A204.1 (cell line): ENCODE measurements at regions not wholly inside any gene's neighbourhood (a gene's known extent, or its start where the extent isn't known, plus 50 kb on each side); places are given as distances from the start of the nearest gene placed in this dataset.

Experiments
- FAIRE-seq: peaks from 2 replicates; lab custom pipeline; 2012; peaks lifted over from hg19 to GRCh38; lab: Jason Lieb, UNC

- FAIRE-seq = no peak
Measured at GRCh38 chr1:163657719-163658118, 336.0 kb downstream of the NUF2 start.

GRCh38 chr1:163661391-163661790 is 339.6 kb downstream of the NUF2 start:
- no peak for FAIRE-seq

- FAIRE-seq = no peak
Measured at GRCh38 chr1:163664671-163665335, 343.0 kb downstream of the NUF2 start.

GRCh38 chr1:163668472-163668871 is 346.7 kb downstream of the NUF2 start:
- FAIRE-seq = no peak

GRCh38 chr1:163670989-163671757 is 349.4 kb downstream of the NUF2 start:
- FAIRE-seq = no peak

DNA sequence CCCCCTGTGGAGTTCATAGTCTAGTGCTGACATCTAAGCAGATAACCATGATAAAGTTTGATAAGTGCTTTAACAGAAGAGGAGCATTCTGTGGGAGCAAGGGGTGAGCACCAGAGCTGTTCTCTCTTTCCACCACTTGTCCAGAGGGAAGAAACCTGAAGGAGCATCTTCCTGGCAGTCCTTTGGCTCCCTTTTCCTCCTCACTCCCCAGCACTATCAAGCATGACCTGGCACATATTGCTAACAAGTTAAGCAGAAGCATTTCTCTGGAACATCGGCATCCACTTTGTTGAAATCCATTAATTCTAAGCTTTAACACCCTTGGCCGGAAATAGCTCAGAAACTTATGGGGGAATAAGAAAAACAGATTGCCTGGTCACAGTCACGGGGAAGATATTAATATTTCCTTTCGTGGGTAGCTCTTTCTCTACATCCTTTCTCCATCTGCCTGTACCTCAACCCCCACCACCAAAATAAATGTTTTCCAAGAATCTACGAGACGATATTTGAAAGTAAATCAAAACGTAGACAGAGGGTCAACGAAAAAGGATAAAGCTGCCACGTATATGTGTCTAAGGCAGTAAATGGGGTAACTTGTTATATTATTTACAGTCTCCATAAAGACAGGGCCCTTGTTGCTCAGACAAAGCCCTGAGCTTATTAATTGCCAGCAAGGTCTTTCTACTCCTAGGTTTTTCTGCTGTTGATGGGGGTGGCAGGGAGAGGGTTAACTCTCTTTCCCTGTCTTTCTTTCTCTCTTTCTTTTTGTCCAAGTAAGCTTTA is 351.4 kb downstream of the NUF2 start:
- no peak for FAIRE-seq

- no peak for FAIRE-seq
Measured at GRCh38 chr1:163673759-163674151, 352.0 kb downstream of the NUF2 start.

DNA sequence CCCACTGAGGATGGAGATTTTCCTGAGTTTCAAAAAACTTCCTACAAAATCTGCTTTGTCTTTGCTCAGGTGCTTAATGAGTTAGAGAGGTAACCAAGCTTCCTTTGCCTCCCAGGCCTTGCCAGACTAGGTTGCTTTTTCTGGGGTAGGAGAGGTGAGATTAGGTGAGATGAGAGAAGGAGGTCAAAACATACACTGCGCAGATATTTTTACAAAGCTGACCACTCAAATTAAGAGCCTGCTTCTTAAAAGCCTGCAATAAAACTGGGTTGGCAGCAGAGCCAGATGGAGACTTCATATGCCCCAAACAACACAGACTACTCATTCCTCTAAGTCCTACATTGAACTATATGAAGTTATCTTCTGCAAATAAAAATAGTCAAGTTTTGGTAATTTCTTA is 352.5 kb downstream of the NUF2 start:
- FAIRE-seq = no peak

GRCh38 chr1:163684785-163685184 is 363.0 kb downstream of the NUF2 start:
- no peak for FAIRE-seq

DNA sequence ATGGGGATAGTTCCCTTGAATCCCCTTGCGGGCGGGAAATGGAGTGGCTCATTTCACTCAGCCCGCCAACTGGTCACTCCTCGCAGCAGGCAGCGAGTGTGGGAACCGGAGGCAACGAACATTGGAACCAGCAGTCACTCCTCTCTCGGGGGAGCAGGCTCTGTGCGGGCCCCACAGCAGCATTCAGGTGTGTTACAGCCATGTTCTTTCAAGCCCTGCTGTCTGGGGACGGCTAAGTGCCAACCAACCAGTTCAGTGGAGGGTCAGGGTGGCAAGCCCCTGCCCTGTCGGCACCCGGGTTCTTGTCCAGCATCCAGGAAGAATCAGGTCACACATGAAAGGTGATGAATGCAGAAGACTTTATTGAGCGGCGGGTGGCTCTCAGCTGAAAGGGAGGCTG is 370.5 kb downstream of the NUF2 start:
- FAIRE-seq = no peak

DNA sequence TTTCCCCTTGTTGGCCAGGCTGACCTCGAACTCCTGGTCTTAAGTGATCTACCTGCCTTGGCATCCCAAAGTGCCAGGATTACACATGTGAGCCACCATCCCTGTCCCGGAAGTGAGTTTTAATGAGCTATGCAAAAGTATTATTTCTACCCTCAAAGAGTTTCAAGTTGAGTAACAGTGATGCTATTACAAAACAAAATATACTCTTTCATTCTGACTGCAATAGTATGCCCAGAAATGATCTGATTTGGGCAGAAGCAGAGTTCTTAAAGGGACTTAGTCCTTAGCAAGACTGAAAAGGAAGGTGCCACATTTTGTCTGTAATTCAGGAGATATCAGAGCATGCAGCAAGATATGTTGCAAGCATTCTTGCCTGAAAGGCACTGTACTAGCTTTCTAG is 375.4 kb downstream of the NUF2 start:
- FAIRE-seq = no peak

- FAIRE-seq = no peak
Measured at GRCh38 chr1:163701783-163702374, 380.1 kb downstream of the NUF2 start.

GRCh38 chr1:163703794-163704193 is 382.0 kb downstream of the NUF2 start:
- FAIRE-seq = no peak

DNA sequence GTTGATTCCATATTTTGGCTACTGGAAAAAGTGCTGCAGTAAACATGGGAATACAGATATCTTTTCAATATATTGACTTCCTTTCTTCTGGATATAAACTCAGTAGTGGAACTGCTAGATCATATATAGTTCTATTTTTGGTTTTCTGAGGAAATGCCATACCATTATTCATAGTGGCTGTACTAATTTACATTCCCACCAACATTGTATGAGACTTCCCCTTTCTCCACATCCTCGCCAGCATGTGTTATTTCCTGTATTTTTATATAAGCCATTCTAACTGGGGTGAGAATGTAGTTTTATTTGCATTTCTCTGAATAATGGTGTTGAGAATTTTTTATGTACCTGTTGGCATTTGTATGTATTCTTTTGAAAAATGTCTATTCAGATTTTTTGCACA is 385.2 kb downstream of the NUF2 start:
- no peak for FAIRE-seq

GRCh38 chr1:163709636-163710035 is 387.9 kb downstream of the NUF2 start:
- FAIRE-seq = no peak

DNA sequence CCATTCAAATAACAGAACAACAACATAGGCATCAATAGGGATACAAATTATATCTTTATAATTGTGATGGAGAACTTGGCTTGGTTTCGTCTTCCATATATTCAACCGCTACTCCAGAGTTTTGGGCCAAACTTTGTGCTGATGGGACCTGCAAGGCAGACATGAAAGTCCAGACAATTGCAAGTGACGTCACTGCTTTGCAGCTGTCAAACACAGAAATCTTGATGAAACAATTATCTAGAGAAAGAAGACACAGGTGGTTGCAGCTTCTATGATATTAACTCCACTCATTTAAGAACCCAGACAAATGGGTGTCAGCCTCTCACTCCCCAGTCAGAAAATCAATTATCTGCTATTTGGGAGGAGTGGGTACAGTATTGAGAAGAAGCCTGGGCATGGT is 390.6 kb downstream of the NUF2 start:
- no peak for FAIRE-seq

DNA sequence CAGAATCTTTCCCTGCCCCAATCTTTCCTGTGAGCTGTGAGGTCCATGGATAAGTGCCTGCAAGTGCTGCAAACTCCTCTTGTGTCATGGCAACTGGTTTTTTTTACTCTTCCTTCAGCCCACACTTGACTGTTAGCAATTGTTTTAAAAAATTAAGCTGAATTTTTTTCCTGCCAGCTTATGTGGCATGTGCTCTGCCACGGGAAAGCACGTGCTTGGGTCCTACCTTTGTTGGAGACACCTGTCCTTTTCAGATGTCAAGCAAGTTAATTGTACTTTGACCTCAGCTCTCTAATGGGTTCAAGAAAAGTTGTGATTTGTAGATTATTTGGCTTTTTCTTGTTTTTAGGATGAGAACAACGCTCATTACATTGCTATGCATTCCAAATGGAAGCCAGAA is 398.5 kb downstream of the NUF2 start:
- no peak for FAIRE-seq

- no peak for FAIRE-seq
Measured at GRCh38 chr1:163725551-163725950, 403.8 kb downstream of the NUF2 start.

GRCh38 chr1:163730411-163730821 is 408.7 kb downstream of the NUF2 start:
- no peak for FAIRE-seq

GRCh38 chr1:163737261-163737660 is 415.5 kb downstream of the NUF2 start:
- FAIRE-seq = no peak

DNA sequence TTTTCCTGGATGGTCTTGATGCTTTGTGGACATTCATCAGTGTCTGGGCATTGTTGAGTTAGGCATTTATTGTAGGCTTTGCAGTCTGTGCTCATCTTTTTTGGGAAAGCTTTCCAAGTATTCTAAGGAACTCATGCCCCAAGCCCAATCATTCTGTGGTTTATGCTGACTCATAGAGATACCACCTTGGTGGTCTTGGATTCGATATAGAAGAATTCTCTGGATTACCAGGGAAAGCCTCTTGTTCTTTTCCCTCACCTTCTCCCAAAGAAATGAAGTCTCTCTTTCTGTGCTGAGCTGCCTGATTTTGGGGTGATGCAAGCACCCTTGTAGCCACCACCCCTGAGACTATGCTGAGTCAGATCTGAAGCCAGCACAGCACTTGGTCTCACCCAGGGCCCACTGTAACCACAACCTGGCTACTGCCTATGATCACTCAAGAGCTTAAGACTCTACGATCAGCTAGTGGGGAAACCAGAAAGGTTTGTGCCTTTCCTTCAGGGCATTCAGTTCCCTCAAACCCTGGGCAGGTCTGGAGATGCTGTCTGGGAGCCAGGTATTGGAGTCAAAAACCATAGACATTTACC is 422.6 kb downstream of the NUF2 start:
- no peak for FAIRE-seq

DNA sequence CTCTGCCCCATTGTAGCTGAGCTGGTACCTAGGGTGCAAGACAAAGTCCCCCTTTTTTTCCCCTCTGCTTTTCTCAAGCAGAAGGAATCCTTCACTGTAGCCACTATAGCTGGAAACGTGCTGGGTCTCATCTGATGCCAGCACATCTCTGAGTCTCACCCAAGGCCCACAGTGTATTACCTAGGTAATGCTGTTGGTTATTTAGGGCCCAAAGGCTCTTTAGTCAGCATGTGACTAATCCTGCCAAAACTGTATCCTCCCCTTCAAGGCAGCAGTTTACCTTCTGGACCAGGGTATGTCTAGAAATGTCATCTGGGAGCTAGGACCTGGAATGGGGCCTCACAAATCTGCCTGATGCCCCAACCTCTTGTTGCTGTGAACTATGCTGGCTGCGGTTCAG is 423.4 kb downstream of the NUF2 start:
- FAIRE-seq = no peak

- FAIRE-seq = no peak
Measured at GRCh38 chr1:163747261-163747660, 425.5 kb downstream of the NUF2 start.
